ENCODE measurements at regions not wholly inside any gene's neighbourhood (a gene's known extent, or its start where the extent isn't known, plus 50 kb on each side); places are given as distances from the start of the nearest gene placed in this dataset.

GRCh38 chr2:221060376-221060775, 511.7 kb downstream of the EPHA4 start (continued):
- TF ChIP-seq AFF4 (CRISPR knock-in tag; IDR thresholded peaks at IDR 0.05; ENCODE audit: borderline replicate concordance) (no peak), ATF1 (CRISPR knock-in tag; IDR thresholded peaks at IDR 0.05) (no peak), ZNF263 (CRISPR knock-in tag; IDR thresholded peaks at IDR 0.05; ENCODE audit: low read depth) (no peak), ZNF138 (CRISPR knock-in tag; conservative IDR thresholded peaks at IDR 0.05) (no peak), CBFB (CRISPR knock-in tag; IDR thresholded peaks at IDR 0.05; ENCODE audit: low read depth) (no peak), GABPB1 (CRISPR knock-in tag; IDR thresholded peaks at IDR 0.05) (no peak)

- peaks cover 8% of the 10 kb centered on the region for H3K36me3 Mint-ChIP-seq
- peaks cover 10% of the 10 kb centered on the region for H3K9me3 Mint-ChIP-seq
- H3K4me1 Mint-ChIP-seq, result no peaks in the 10 kb centered on the region
- DNase-seq (ENCODE audit: low spot score) (no peak), ATAC-seq (no peak)
- no peak overlapping the region for H3K4me3 Mint-ChIP-seq
- no peak overlapping the region for H3K27ac Mint-ChIP-seq
- H3K27me3 Mint-ChIP-seq (ENCODE audit: low read depth), result no peaks in the 10 kb centered on the region; the same call in 1 of the 2 replicates
- ChIA-PET POLR2A (no interaction called here), CTCF (interaction anchor here (0.5 kb wide), 1 partner anchor 189 kb away, joined by 3 read pairs; no protein-coding TSS in a partner anchor)
- TF ChIP-seq MYBL2 (CRISPR knock-in tag; IDR thresholded peaks at IDR 0.05) (no peak), ZSCAN18 (CRISPR knock-in tag; IDR thresholded peaks at IDR 0.05) (no peak), ZNF512 (CRISPR knock-in tag; IDR thresholded peaks at IDR 0.05; ENCODE audit: borderline replicate concordance) (no peak), ZNF425 (CRISPR knock-in tag; conservative IDR thresholded peaks at IDR 0.05) (no peak), MXD4 (CRISPR knock-in tag; IDR thresholded peaks at IDR 0.05; ENCODE audit: borderline replicate concordance) (no peak), CDX4 (CRISPR knock-in tag; IDR thresholded peaks at IDR 0.05; ENCODE audit: borderline replicate concordance) (no peak), GTF2I (CRISPR knock-in tag; conservative IDR thresholded peaks at IDR 0.05) (no peak), ZBTB43 (CRISPR knock-in tag; IDR thresholded peaks at IDR 0.05) (no peak), TP53 (CRISPR knock-in tag; IDR thresholded peaks at IDR 0.05) (no peak), SP1 (CRISPR knock-in tag; conservative IDR thresholded peaks at IDR 0.05) (no peak), ARID4B (CRISPR knock-in tag; IDR thresholded peaks at IDR 0.05; ENCODE audit: borderline replicate concordance) (no peak), E2F5 (CRISPR knock-in tag; IDR thresholded peaks at IDR 0.05) (no peak), NR2C2 (CRISPR knock-in tag; IDR thresholded peaks at IDR 0.05) (no peak)
These were observed 508.5 kb downstream of the EPHA4 start for GRCh38 chr2:221063568-221063967.

All from WTC11 (cell line).